GM21367 (cell line): ENCODE measurements at regions not wholly inside any gene's neighbourhood (a gene's known extent, or its start where the extent isn't known, plus 50 kb on each side); places are given as distances from the start of the nearest gene placed in this dataset.
"Not testable (repeated sequence)": the region's sequence is repeated elsewhere in the genome, so short reads cannot be mapped to it uniquely, and the experiment has no call there.

Experiments used
- ATAC-seq: cut with Tn5 transposase; IDR thresholded peaks from one replicate; pipeline ENCODE4 v1.9.1; 2021; ENCODE audit not compliant: unreplicated experiment

GRCh38 chr7:81297317-81297716 is 378.5 kb upstream of the SEMA3C start:
- ATAC-seq: no peak

- ATAC-seq: no peak
Measured at GRCh38 chr7:81296726-81297125, 377.9 kb upstream of the SEMA3C start.

- no peak for ATAC-seq
Measured at GRCh38 chr7:81294897-81295515, 376.2 kb upstream of the SEMA3C start.

- ATAC-seq: no peak
Measured at GRCh38 chr7:81293806-81294205, 375.0 kb upstream of the SEMA3C start.

- ATAC-seq: not testable (repeated sequence)
Measured at GRCh38 chr7:81286754-81287153, 367.9 kb upstream of the SEMA3C start.

GRCh38 chr7:81285142-81285871 is 366.5 kb upstream of the SEMA3C start:
- no peak for ATAC-seq

GRCh38 chr7:81284576-81284975 is 365.7 kb upstream of the SEMA3C start:
- no peak for ATAC-seq

GRCh38 chr7:81280531-81280930 is 361.7 kb upstream of the SEMA3C start:
- ATAC-seq: no peak

GRCh38 chr7:81277691-81278090 is 358.8 kb upstream of the SEMA3C start:
- ATAC-seq: no peak

- no peak for ATAC-seq
Measured at GRCh38 chr7:81273601-81274397, 354.9 kb upstream of the SEMA3C start.

- ATAC-seq: no peak
Measured at GRCh38 chr7:81272176-81272575, 353.3 kb upstream of the SEMA3C start.

GRCh38 chr7:81268551-81268950 is 349.7 kb upstream of the SEMA3C start:
- ATAC-seq: no peak

- ATAC-seq: no peak
Measured at GRCh38 chr7:81267508-81267907, 348.7 kb upstream of the SEMA3C start.

- ATAC-seq: no peak
Measured at GRCh38 chr7:81264116-81264515, 345.3 kb upstream of the SEMA3C start.

- ATAC-seq: no peak
Measured at GRCh38 chr7:81260152-81260551, 341.3 kb upstream of the SEMA3C start.

- no peak for ATAC-seq
Measured at GRCh38 chr7:81256991-81257390, 338.1 kb upstream of the SEMA3C start.

- ATAC-seq: no peak
Measured at GRCh38 chr7:81248420-81248819, 329.6 kb upstream of the SEMA3C start.

- not testable (repeated sequence) for ATAC-seq
Measured at GRCh38 chr7:81247364-81247763, 328.5 kb upstream of the SEMA3C start.

- ATAC-seq: no peak
Measured at GRCh38 chr7:81245353-81245752, 326.5 kb upstream of the SEMA3C start.

GRCh38 chr7:81244224-81244623 is 325.4 kb upstream of the SEMA3C start:
- ATAC-seq: no peak

- ATAC-seq: no peak
Measured at GRCh38 chr7:81236560-81236959, 317.7 kb upstream of the SEMA3C start.

GRCh38 chr7:81235997-81236396 is 317.1 kb upstream of the SEMA3C start:
- ATAC-seq: no peak
